Spinal cord (tissue), 9 donors: ENCODE measurements at regions not wholly inside any gene's neighbourhood (a gene's known extent, or its start where the extent isn't known, plus 50 kb on each side); places are given as distances from the start of the nearest gene placed in this dataset.

Experiments used
- DNase-seq, 6 donors: peaks; one replicate each; pipeline versions ENCODE4 v3.0.0 to v3.0.0-alpha.2; 2013 to 2015; ENCODE audit warnings: low spot score in 6 of 6, low read depth in 4 of 6
- H3K27ac ChIP-seq: one replicate; pipeline ENCODE4 v1.5.1; 2013; ENCODE audit warnings: low read depth, low read length, control low read depth
- H3K27me3 ChIP-seq: one replicate; pipeline ENCODE4 v1.6.1; 2013; ENCODE audit warnings: low read length; ENCODE audit not compliant: control insufficient read depth, insufficient read depth
- H3K36me3 ChIP-seq: one replicate; pipeline ENCODE4 v1.6.1; 2013; ENCODE audit warnings: low read length; ENCODE audit not compliant: control insufficient read depth, insufficient read depth
- H3K4me1 ChIP-seq: one replicate; pipeline ENCODE4 v1.6.1; 2013; ENCODE audit warnings: low read length; ENCODE audit not compliant: control insufficient read depth, insufficient read depth
- H3K4me3 ChIP-seq: one replicate; pipeline ENCODE4 v1.5.1; 2013; ENCODE audit warnings: low read depth, low read length, control low read depth
- H3K9me3 ChIP-seq: one replicate; pipeline ENCODE4 v1.6.1; 2013; ENCODE audit warnings: low read length; ENCODE audit not compliant: control insufficient read depth, insufficient read depth
- WGBS: methylation state at CpG from one replicate; pipeline ENCODE4 v1.1.5; 2013; ENCODE audit warnings: missing lambda C conversion rate; ENCODE audit not compliant: insufficient coverage; 5-methylcytosine and 5-hydroxymethylcytosine counted together
- donor health status: healthy.

GRCh38 chr5:58046371-58046770 is 413.5 kb downstream of the PLK2 start:
- 100% methylated on average over 1 of the region's 1 CpG for WGBS
- Histone ChIP-seq H3K27ac (no peak overlapping the region), H3K9me3 (no peaks in the 10 kb centered on the region), H3K4me3 (no peak overlapping the region), H3K36me3 (no peaks in the 10 kb centered on the region), H3K4me1 (no peaks in the 10 kb centered on the region), H3K27me3 (no peaks in the 10 kb centered on the region)
- DNase-seq = peak in 1 of 6 donors; percentile 0

- no CpG with 5 or more reads among the region's 6 CpGs for WGBS
- Histone ChIP-seq H3K9me3 (no peaks in the 10 kb centered on the region), H3K27ac (no peak overlapping the region), H3K27me3 (no peaks in the 10 kb centered on the region), H3K4me3 (no peak overlapping the region), H3K36me3 (no peaks in the 10 kb centered on the region), H3K4me1 (no peaks in the 10 kb centered on the region)
- no peak for DNase-seq
Observed at GRCh38 chr5:58044166-58044565, 415.7 kb downstream of the PLK2 start.

DNA sequence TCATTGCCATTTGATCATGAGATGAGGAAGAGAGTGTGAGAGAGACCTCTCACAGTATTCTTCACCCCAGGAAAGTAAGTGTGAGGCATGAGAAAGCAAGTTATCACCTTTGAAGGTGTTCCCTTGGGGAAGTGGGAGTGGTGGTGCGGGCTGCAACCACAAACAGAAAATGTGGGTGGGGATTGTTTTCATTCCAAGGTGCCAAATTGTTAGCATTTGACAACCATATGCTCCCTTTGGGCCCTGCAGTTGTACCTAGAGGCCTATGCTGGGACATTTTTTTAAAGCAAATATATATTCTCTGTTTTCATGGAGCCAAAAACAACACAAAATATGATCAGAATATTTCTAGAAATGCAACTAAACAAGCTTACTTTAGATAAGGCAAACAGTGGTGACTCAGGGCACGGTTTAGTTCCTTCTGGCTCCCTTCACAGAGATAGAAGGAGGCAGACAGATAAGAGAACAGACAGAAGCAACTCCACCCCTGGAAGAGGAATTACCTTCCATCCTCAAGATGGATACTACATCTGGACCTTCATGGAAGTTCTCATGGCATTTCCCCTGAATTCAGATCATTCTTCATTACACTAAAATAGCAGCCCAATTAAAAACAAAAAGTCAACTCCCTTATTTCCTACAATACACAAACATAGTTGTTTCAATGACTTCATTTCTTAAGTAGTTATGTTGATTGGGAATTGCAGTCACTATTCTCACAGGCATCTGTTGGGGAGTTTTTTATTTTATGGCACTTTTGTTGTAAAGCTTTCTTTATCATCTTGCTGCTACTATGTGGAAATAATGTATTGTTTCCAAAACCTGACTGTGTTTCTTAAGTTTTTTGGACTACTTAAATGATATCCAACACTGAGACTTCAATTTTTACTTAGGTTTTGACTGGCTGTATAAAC is 416.6 kb downstream of the PLK2 start:
- no peaks in the 10 kb centered on the region for H3K4me1 ChIP-seq
- no peaks in the 10 kb centered on the region for H3K27me3 ChIP-seq
- 86% methylated on average over 1 of the region's 2 CpGs for whole genome bisulfite sequencing
- no peaks in the 10 kb centered on the region for H3K36me3 ChIP-seq
- H3K27ac ChIP-seq = no peak overlapping the region
- no peaks in the 10 kb centered on the region for H3K9me3 ChIP-seq
- DNase-seq = peak in 2 of 6 donors; percentile 0
- H3K4me3 ChIP-seq = no peak overlapping the region

GRCh38 chr5:58041884-58042283 is 418.0 kb downstream of the PLK2 start:
- DNase-seq = peak in 1 of 6 donors; percentile 0
- Histone ChIP-seq H3K4me1 (no peaks in the 10 kb centered on the region), H3K27ac (no peak overlapping the region), H3K27me3 (no peaks in the 10 kb centered on the region), H3K9me3 (no peaks in the 10 kb centered on the region), H3K36me3 (no peaks in the 10 kb centered on the region), H3K4me3 (no peak overlapping the region)
- 100% methylated on average over 2 of the region's 3 CpGs for WGBS

GRCh38 chr5:58040846-58041245 is 419.0 kb downstream of the PLK2 start:
- H3K4me3 ChIP-seq = no peak overlapping the region
- DNase-seq = peak in 1 of 6 donors; percentile 0
- H3K36me3 ChIP-seq = no peaks in the 10 kb centered on the region
- no peaks in the 10 kb centered on the region for H3K9me3 ChIP-seq
- H3K27ac ChIP-seq = no peak overlapping the region
- H3K27me3 ChIP-seq = no peaks in the 10 kb centered on the region
- no peaks in the 10 kb centered on the region for H3K4me1 ChIP-seq
- no CpG with 5 or more reads among the region's 1 CpG for WGBS

GRCh38 chr5:58040044-58040443 is 419.8 kb downstream of the PLK2 start:
- Histone ChIP-seq H3K9me3 (no peaks in the 10 kb centered on the region), H3K4me1 (no peaks in the 10 kb centered on the region), H3K27me3 (no peaks in the 10 kb centered on the region), H3K4me3 (no peak overlapping the region), H3K27ac (no peak overlapping the region), H3K36me3 (no peaks in the 10 kb centered on the region)
- no CpG with 5 or more reads among the region's 2 CpGs for WGBS
- peak in 1 of 6 donors; percentile 0 for DNase-seq

GRCh38 chr5:58037899-58038298 is 422.0 kb downstream of the PLK2 start:
- no peaks in the 10 kb centered on the region for H3K4me1 ChIP-seq
- no peaks in the 10 kb centered on the region for H3K27me3 ChIP-seq
- H3K9me3 ChIP-seq = no peaks in the 10 kb centered on the region
- no peaks in the 10 kb centered on the region for H3K36me3 ChIP-seq
- no peak overlapping the region for H3K27ac ChIP-seq
- WGBS = no CpG with 5 or more reads among the region's 3 CpGs
- no peak for DNase-seq
- H3K4me3 ChIP-seq = no peak overlapping the region

- H3K27me3 ChIP-seq = no peaks in the 10 kb centered on the region
- WGBS = no CpG with 5 or more reads among the region's 1 CpG
- no peak overlapping the region for H3K27ac ChIP-seq
- DNase-seq = peak in 2 of 6 donors; percentile 0 to 70
- no peak overlapping the region for H3K4me3 ChIP-seq
- H3K4me1 ChIP-seq = no peaks in the 10 kb centered on the region
- no peaks in the 10 kb centered on the region for H3K36me3 ChIP-seq
- H3K9me3 ChIP-seq = no peaks in the 10 kb centered on the region
Observed at GRCh38 chr5:58025809-58026208, 434.1 kb downstream of the PLK2 start.

- no peak overlapping the region for H3K27ac ChIP-seq
- no peaks in the 10 kb centered on the region for H3K27me3 ChIP-seq
- H3K9me3 ChIP-seq = no peaks in the 10 kb centered on the region
- H3K36me3 ChIP-seq = no peaks in the 10 kb centered on the region
- DNase-seq = peak in 2 of 6 donors; percentile 0
- no peaks in the 10 kb centered on the region for H3K4me1 ChIP-seq
- 17% methylated on average over 1 of the region's 1 CpG for WGBS
- no peak overlapping the region for H3K4me3 ChIP-seq
Observed at GRCh38 chr5:58024151-58024550, 435.7 kb downstream of the PLK2 start.

GRCh38 chr5:58022055-58022454 is 437.8 kb downstream of the PLK2 start:
- DNase-seq = peak in 2 of 6 donors; percentile 0 to 2
- no peaks in the 10 kb centered on the region for H3K9me3 ChIP-seq
- no peaks in the 10 kb centered on the region for H3K36me3 ChIP-seq
- H3K4me1 ChIP-seq = no peaks in the 10 kb centered on the region
- 100% methylated on average over 2 of the region's 2 CpGs for WGBS
- H3K27me3 ChIP-seq = no peaks in the 10 kb centered on the region
- no peak overlapping the region for H3K27ac ChIP-seq
- H3K4me3 ChIP-seq = no peak overlapping the region
